ENCODE measurements at regions not wholly inside any gene's neighbourhood (a gene's known extent, or its start where the extent isn't known, plus 50 kb on each side); places are given as distances from the start of the nearest gene placed in this dataset.
"Not testable (repeated sequence)": the region's sequence is repeated elsewhere in the genome, so short reads cannot be mapped to it uniquely, and the experiment has no call there.

- no peak for DNase-seq (ENCODE audit: low spot score)
- in situ Hi-C loops (cut with MboI; ENCODE audit: low pct_unique_long_range_greater_than_20kb, low sequenced_read_pairs, unreplicated experiment), result no loop called here
Measured at GRCh38 chr6:27128311-27129094, 119.0 kb upstream of the PRSS16 start.

DNA sequence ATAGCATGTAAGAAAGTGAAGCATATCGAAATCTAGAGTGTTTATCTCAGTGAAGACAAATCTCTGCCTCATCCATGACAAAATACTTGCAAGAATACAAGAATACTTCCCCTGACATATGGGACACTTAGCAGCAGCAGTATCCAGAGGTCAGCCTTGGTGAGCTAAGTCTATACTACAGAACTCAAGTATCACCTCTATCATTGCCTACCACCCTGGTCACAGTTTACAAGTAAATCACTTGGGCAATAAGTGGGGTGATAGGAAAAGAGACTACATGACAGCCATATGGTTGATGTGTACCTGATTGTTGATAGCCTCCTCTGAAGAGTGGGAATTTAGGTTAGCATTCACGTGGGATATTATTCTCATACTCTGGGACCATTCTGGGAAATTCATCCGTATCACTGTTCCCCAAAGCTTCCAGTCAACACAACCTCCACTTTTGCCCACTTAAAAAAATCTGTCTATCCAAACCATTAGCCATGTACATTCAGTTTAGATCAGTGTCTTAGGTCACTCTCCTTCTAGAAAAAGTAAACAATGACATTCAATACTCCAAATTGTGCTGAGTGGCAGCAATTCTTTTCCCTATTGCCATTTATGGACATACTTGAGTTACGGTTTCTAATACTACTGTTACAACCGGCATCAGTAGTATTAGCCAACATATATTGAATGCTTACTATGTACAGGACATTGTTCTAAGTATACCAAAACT, 118.2 kb upstream of the PRSS16 start:
- in situ Hi-C loops (cut with MboI; ENCODE audit: low pct_unique_long_range_greater_than_20kb, low sequenced_read_pairs, unreplicated experiment), result no loop called here
- no peak for TF ChIP-seq CTCF (IDR thresholded peaks at IDR 0.05; ENCODE audit: extremely low read depth, insufficient read depth, missing control alignments)
- no peak for DNase-seq (ENCODE audit: low spot score)

More at GRCh38 chr6:27128311-27129094, 119.0 kb upstream of the PRSS16 start:
- no peak for TF ChIP-seq CTCF (IDR thresholded peaks at IDR 0.05; ENCODE audit: extremely low read depth, insufficient read depth, missing control alignments)

DNA sequence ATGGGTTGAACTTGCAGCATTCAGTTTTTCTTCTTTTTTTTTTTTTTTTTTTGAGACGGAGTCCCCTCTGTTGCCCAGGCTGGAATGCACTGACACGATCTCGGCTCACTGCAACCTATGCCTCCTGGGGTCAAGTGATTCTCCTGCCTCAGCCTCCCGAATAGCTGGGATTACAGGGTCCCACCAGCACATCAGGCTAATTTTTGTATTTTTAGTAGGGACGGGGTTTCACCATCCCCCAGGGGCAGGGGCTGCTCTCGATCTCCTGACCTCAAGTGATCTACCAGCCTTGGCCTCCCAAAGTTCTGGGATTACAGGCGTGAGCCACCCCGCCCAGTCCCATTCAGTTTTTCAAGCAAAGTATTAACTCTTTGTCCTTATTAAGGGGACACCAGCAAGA, 117.6 kb upstream of the PRSS16 start:
- in situ Hi-C loops (cut with MboI; ENCODE audit: low pct_unique_long_range_greater_than_20kb, low sequenced_read_pairs, unreplicated experiment), result loop anchor here (10.0 kb wide), 2 partner anchors 935 to 1095 kb away; a partner anchor contains a TSS
- no peak for TF ChIP-seq CTCF (IDR thresholded peaks at IDR 0.05; ENCODE audit: extremely low read depth, insufficient read depth, missing control alignments)
- no peak for DNase-seq (ENCODE audit: low spot score)

DNA sequence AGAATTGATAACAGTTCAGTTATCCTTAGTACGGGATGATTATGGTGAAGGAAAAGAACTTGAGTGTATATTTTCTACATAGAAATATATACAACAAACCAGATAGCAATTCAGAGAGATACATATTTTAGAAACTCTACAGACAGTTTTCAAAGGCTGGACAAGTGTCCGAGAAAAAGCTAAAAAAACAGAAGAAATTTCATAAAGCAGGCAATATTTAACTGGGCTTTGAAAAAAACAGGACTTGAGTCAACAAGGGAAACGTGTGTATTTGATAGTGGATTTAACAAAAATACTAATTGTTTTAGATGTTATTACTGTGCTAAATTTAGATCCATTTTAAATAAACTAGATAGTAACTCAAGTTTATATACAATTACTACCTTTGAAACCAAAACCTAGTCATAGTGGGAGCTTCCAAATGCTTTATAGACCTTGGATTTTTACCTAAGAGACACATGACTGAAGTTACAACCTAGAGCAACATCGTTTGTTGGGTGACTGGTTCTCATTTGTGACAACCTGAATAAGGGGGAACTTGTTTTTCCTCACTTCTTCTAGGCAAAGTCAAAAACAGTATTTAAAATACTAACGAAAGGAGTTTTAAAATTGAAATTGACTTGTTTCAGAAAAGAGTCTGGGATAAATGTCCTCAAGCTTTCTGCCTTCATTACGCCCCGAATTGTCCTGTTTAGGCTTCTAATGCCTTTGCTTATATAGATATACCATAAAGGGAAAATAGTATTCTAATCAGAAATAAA, 116.7 kb upstream of the PRSS16 start:
- in situ Hi-C loops (cut with MboI; ENCODE audit: low pct_unique_long_range_greater_than_20kb, low sequenced_read_pairs, unreplicated experiment), result loop anchor here (10.0 kb wide), 2 partner anchors 936 to 1096 kb away; a partner anchor contains a TSS
- no peak for DNase-seq (ENCODE audit: low spot score)
- no peak for TF ChIP-seq CTCF (IDR thresholded peaks at IDR 0.05; ENCODE audit: extremely low read depth, insufficient read depth, missing control alignments)

- not testable (repeated sequence) for DNase-seq (ENCODE audit: low spot score)
- in situ Hi-C loops (cut with MboI; ENCODE audit: low pct_unique_long_range_greater_than_20kb, low sequenced_read_pairs, unreplicated experiment), result loop anchor here (10.0 kb wide), 2 partner anchors 937 to 1097 kb away; a partner anchor contains a TSS
Measured at GRCh38 chr6:27132282-27132531, 115.3 kb upstream of the PRSS16 start.

DNA sequence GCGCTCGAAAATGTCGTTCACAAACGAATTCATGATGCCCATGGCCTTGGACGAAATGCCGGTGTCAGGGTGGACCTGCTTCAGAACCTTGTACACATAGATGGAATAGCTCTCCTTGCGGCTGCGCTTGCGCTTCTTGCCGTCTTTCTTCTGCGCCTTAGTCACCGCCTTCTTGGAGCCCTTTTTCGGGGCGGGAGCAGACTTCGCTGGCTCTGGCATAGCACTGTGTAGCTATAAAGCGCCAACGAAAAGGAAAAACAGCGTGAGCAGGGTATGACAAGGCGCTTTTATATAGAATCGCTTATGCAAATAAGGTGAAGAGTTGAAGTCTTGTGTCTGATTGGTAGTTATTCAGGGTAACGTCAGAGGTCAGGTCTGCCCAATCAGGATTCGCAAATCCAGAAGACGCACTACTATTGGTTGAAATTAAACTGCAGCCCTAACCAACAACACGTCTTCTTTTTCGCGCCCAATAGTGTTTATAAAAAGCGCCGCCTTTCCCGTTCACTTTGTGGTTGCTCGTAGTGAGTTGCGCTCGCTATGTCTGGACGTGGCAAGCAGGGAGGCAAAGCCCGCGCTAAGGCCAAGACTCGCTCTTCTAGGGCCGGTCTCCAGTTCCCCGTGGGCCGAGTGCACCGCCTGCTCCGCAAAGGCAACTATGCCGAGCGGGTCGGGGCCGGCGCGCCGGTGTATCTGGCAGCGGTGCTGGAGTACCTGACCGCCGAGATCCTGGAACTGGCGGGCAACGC, 114.8 kb upstream of the PRSS16 start:
- DNase-seq (ENCODE audit: low spot score), result peak; percentile 93
- no peak for TF ChIP-seq CTCF (IDR thresholded peaks at IDR 0.05; ENCODE audit: extremely low read depth, insufficient read depth, missing control alignments)
- in situ Hi-C loops (cut with MboI; ENCODE audit: low pct_unique_long_range_greater_than_20kb, low sequenced_read_pairs, unreplicated experiment), result loop anchor here (10.0 kb wide), 2 partner anchors 938 to 1098 kb away; a partner anchor contains a TSS
